ENCODE measurements at regions not wholly inside any gene's neighbourhood (a gene's known extent, or its start where the extent isn't known, plus 50 kb on each side); places are given as distances from the start of the nearest gene placed in this dataset.

DNA sequence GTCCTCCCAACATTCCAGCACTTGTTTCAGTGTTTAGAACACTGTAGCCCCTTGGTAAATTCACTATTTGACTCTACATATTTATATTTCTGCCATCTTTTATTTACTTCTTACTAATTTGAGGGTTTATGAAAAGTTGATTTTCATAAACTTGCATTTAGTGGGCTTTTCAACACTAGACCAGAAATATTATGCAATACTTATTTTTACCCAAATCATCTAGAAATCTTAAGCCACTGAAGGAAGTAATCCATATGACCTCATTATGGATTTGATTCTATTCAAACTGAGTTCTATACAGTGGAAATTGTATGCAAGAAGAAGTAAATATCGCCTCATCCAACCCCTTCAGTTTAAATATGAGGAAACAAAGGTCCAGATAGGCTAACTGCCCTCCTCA, 92.6 kb upstream of the VRK2 start:
- CTCF ChIA-PET = no interaction called here
- Mint-ChIP-seq H3K27me3 (ENCODE audit: unreplicated experiment) (no peaks in the 10 kb centered on the region), H3K27ac (ENCODE audit: unreplicated experiment) (no peak overlapping the region), H3K4me3 (ENCODE audit: low read depth, unreplicated experiment) (no peak overlapping the region), H3K4me1 (ENCODE audit: low read depth, unreplicated experiment) (no peaks in the 10 kb centered on the region), H3K9me3 (ENCODE audit: low read depth, unreplicated experiment) (no peaks in the 10 kb centered on the region), H3K36me3 (ENCODE audit: insufficient read depth, unreplicated experiment) (no peaks in the 10 kb centered on the region)
- TF ChIP-seq, protein P1, sequence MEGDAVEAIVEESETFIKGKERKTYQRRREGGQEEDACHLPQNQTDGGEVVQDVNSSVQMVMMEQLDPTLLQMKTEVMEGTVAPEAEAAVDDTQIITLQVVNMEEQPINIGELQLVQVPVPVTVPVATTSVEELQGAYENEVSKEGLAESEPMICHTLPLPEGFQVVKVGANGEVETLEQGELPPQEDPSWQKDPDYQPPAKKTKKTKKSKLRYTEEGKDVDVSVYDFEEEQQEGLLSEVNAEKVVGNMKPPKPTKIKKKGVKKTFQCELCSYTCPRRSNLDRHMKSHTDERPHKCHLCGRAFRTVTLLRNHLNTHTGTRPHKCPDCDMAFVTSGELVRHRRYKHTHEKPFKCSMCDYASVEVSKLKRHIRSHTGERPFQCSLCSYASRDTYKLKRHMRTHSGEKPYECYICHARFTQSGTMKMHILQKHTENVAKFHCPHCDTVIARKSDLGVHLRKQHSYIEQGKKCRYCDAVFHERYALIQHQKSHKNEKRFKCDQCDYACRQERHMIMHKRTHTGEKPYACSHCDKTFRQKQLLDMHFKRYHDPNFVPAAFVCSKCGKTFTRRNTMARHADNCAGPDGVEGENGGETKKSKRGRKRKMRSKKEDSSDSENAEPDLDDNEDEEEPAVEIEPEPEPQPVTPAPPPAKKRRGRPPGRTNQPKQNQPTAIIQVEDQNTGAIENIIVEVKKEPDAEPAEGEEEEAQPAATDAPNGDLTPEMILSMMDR (IDR thresholded peaks at IDR 0.05; ENCODE audit: unreplicated experiment) = no peak
- intact Hi-C loops (cut with micrococcal nuclease; ENCODE audit: unreplicated experiment) = no loop called here
- no peak for DNase-seq
- no TSS peak for BruUV-seq (replicated peaks)

DNA sequence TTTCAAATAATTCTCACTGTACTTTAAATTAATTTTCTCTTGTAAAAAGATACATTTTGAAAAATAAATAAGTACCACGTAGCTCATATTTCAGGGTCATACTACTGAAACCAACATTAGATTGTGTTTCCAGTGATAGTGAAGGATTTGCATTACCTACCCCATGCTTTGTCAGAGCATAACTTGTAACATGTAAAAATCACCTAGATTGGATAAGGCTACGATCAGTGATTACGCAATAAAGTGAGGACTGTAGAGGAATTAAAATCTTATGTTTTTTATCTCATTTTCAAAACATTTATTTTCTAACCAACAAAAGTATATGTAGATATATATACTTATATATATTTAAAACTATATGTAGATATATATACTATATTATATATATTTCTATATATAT, 89.4 kb upstream of the VRK2 start:
- H3K9me3 Mint-ChIP-seq (ENCODE audit: low read depth, unreplicated experiment) = no peaks in the 10 kb centered on the region
- TF ChIP-seq, protein P1 (IDR thresholded peaks at IDR 0.05; ENCODE audit: unreplicated experiment) = no peak
- no peaks in the 10 kb centered on the region for H3K36me3 Mint-ChIP-seq (ENCODE audit: insufficient read depth, unreplicated experiment)
- intact Hi-C loops (cut with micrococcal nuclease; ENCODE audit: unreplicated experiment) = no loop called here
- H3K4me3 Mint-ChIP-seq (ENCODE audit: low read depth, unreplicated experiment) = no peak overlapping the region
- H3K27me3 Mint-ChIP-seq (ENCODE audit: unreplicated experiment) = no peaks in the 10 kb centered on the region
- no peak for DNase-seq
- BruUV-seq (replicated peaks) = no TSS peak
- no peaks in the 10 kb centered on the region for H3K4me1 Mint-ChIP-seq (ENCODE audit: low read depth, unreplicated experiment)
- CTCF ChIA-PET = no interaction called here
- H3K27ac Mint-ChIP-seq (ENCODE audit: unreplicated experiment) = no peak overlapping the region

DNA sequence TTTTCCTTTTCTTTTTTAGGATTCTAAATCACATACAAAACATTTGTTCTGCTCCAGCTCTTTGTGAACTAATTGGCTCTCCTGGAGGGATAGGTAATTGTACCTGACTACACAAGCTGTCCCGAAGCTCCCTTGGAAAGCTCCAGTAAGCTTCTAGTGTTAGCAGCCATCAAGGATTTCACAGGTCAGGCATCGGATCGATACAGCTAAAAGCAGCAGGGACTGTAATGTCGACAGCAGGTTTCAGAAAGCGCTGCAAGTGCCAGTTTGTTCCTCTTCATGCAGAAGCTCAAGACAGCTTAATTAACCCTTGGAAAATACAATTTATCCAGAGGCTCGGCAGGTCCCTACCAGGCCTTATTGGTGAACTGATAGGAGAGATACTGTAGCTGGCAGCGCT, 87.2 kb upstream of the VRK2 start:
- BruUV-seq (replicated peaks) = no TSS peak
- H3K27ac Mint-ChIP-seq (ENCODE audit: unreplicated experiment) = no peak overlapping the region
- TF ChIP-seq, protein P1 (IDR thresholded peaks at IDR 0.05; ENCODE audit: unreplicated experiment) = no peak
- H3K27me3 Mint-ChIP-seq (ENCODE audit: unreplicated experiment) = no peaks in the 10 kb centered on the region
- CTCF ChIA-PET = no interaction called here
- intact Hi-C loops (cut with micrococcal nuclease; ENCODE audit: unreplicated experiment) = no loop called here
- DNase-seq = no peak
- no peak overlapping the region for H3K4me3 Mint-ChIP-seq (ENCODE audit: low read depth, unreplicated experiment)
- H3K9me3 Mint-ChIP-seq (ENCODE audit: low read depth, unreplicated experiment) = no peaks in the 10 kb centered on the region
- no peaks in the 10 kb centered on the region for H3K4me1 Mint-ChIP-seq (ENCODE audit: low read depth, unreplicated experiment)
- H3K36me3 Mint-ChIP-seq (ENCODE audit: insufficient read depth, unreplicated experiment) = no peaks in the 10 kb centered on the region

DNA sequence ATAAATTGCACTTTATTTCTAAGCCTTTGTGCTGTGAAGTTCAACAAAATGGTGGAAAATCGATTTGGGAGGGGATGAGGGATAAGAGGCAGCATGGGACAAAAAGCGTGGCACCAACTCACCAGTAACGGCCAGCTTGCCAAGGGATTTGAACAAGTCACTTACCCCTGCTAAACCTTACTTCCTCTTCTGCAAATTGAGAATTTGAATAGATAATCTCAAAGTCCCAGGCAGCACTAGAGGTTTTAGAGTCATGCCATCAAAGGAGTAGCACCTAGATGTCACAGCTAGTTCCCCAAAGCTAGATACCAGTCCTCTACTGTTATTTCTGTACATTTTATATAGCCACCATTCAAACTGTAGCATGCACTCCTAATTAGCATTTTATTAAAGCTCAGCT, 83.7 kb upstream of the VRK2 start:
- CTCF ChIA-PET = no interaction called here
- intact Hi-C loops (cut with micrococcal nuclease; ENCODE audit: unreplicated experiment) = no loop called here
- H3K27ac Mint-ChIP-seq (ENCODE audit: unreplicated experiment) = no peak overlapping the region

More for the DNA sequence above, 83.7 kb upstream of the VRK2 start:
- Mint-ChIP-seq H3K4me3 (ENCODE audit: low read depth, unreplicated experiment) (no peak overlapping the region), H3K4me1 (ENCODE audit: low read depth, unreplicated experiment) (no peaks in the 10 kb centered on the region), H3K27me3 (ENCODE audit: unreplicated experiment) (no peaks in the 10 kb centered on the region), H3K36me3 (ENCODE audit: insufficient read depth, unreplicated experiment) (no peaks in the 10 kb centered on the region), H3K9me3 (ENCODE audit: low read depth, unreplicated experiment) (no peaks in the 10 kb centered on the region)
- no peak for DNase-seq
- no TSS peak for BruUV-seq (replicated peaks)
- TF ChIP-seq, protein P1 (IDR thresholded peaks at IDR 0.05; ENCODE audit: unreplicated experiment) = no peak

Measured in Calu3 (cell line).